Ovary (tissue), 7 donors: ENCODE measurements at regions not wholly inside any gene's neighbourhood (a gene's known extent, or its start where the extent isn't known, plus 50 kb on each side); places are given as distances from the start of the nearest gene placed in this dataset.

Source experiments
- DNase-seq, 5 donors: peaks; one replicate each; pipeline ENCODE4 v3.0.0-alpha.2; 2019 to 2020
- H3K27ac ChIP-seq, 2 donors: fragments of 200-600 bp; one replicate each; pipeline versions ENCODE4 v1.5.1 to v1.8.0; 2019 to 2022
- H3K27me3 ChIP-seq: fragments of 200-600 bp; one replicate; pipeline ENCODE4 v1.8.0; 2022
- H3K36me3 ChIP-seq: fragments of 200-600 bp; sonication (generic); one replicate; pipeline ENCODE4 v1.5.1; 2019
- H3K4me1 ChIP-seq: one replicate; pipeline ENCODE4 v1.8.1; 2013; ENCODE audit warnings: mild to moderate bottlenecking, moderate library complexity; ENCODE audit not compliant: insufficient read depth
- H3K4me3 ChIP-seq: fragments of 200-600 bp; sonication (generic); one replicate; pipeline ENCODE4 v1.5.1; 2017
- H3K9me3 ChIP-seq, 2 donors: fragments of 200-600 bp in 1 of 2; sonication (generic) in 1 of 2; one replicate each; pipeline versions ENCODE4 v1.5.1 to v1.8.1; 2013 to 2019; ENCODE audit warnings: mild to moderate bottlenecking in 1 of 2, moderate library complexity in 1 of 2
- EP300 ChIP-seq: sonication (generic); formaldehyde crosslinking; IDR thresholded peaks from one replicate; pipeline ENCODE4 v1.6.1; 2017; ENCODE audit warnings: antibody characterized with exemption
- POLR2A ChIP-seq: fragments of 450-650 bp; IDR thresholded peaks from one replicate; pipeline ENCODE4 v1.6.1; 2017; ENCODE audit warnings: antibody characterized with exemption, mild to moderate bottlenecking, moderate library complexity
- WGBS, 3 donors: extraction: QIAGEN DNeasy Blood & Tissue Kit in 1 of 3; methylation state at CpG; one replicate each; pipeline versions ENCODE4 v1.1.5 to v1.1.7; 2013 to 2017; 5-methylcytosine and 5-hydroxymethylcytosine counted together
- intact Hi-C, 4 donors: fragments of 100-400 bp; cut with DNase I; formaldehyde crosslinking; loops; one replicate each; pipeline versions ENCODE4 v1.11.0 to v1.15.1; 2022 to 2023
- TF ChIP-seq, protein P1 (sequence below), 3 donors: fragments of 450-650 bp in 2 of 3; fragments of 200-600 bp in 1 of 3; IDR thresholded peaks; one replicate each; pipeline versions ENCODE4 v1.5.1 to v1.8.0; 2016 to 2022; ENCODE audit warnings: antibody characterized with exemption in 3 of 3, mild to moderate bottlenecking in 1 of 3
- donor health status: DM: no; HTN: no; CAD: no; lungs with moderate emphysema.
- donor health status: DM: no; HTN: no; CAD: no.
- donor health status: Bipolar disorder and iron deficiency.
- donor health status: DM: no; HTN: no; CAD: no.
- donor health status: DM: yes; HTN: yes; CAD: no.

DNA sequence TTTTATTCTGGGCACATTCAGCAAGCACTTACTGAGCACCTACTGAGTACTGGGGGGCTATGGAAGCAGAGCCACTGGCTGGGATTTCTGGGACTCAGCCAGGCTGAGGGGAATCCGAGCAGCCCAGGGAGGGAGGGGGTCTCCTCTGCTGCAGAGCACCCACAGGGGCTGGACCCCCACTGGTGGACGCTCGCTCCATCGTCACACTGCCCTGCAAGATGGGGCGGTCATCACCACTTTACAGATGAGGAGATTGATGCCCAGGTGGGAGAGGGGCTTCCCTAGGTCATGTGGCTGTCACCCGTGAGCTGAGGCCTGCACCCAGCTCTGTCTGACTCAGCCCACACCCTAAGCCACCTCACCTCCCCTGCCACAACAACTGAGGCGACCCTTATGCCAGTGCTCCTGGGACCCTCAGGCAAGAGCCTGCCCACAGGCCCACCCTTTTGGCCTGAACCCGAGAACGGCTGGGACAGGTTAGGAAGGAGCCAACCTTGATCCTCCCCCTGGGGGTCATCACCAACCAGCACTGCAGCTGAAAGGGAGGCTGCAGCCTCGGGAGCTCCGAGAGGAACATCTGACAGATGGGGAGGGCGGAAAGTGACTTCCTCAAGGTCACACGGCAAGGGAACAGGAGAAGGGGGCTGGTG, 74.4 kb downstream of the SERPINA3 start:
- DNase-seq: no peak
- H3K36me3 ChIP-seq: no peaks in the 10 kb centered on the region
- no peak overlapping the region for H3K4me3 ChIP-seq
- intact Hi-C loops: loop anchor here (5.0 to 10.0 kb wide), 3 partner anchors 142 to 748 kb away; no protein-coding TSS in a partner anchor
- no peak overlapping the region for H3K27ac ChIP-seq
- H3K9me3 ChIP-seq: no peaks in the 10 kb centered on the region
- no peak for TF ChIP-seq EP300
- no peaks in the 10 kb centered on the region for H3K27me3 ChIP-seq
- no peaks in the 10 kb centered on the region for H3K4me1 ChIP-seq
- 80 to 87% (median 83%) methylated on average over 13 of the region's 13 CpGs for WGBS, 3 donors

DNA sequence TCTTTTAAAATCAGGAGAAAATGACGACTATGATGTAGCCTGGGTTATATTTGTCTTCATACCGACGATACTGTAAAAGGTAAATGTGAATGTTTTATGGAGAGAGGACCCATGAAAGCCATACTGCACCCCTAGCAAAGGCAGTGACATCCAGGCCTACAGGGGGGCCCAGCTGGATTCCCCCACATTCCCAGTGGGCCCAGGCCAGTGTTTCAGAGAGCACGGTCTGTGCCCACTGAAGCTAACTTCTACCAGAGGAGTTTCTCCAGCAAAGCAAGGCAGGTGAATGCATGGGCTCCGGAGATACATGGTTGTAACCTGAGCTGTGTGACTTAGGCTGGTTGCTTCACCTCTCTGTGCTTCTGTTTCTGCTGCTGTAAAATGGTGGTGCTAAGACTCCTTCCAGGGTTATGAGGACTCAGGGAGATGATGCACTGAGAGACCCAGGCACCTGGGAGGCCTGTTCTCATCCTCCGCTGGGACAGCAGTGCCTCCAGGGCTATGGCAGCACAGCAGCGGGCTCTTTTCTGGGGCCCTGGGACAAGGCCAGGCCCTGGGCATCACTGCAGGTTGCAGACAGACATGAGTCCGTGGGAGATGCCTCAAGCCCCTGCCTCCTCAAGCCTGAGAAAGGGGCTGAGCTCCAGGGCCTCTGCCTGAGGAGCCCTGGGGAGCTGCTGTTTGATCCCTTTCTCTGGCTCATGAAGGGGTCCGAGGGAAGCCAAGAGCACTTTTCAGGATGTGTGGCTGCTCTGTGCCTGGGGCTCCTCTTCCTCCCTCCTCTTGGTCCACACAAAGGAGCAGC, 73.7 kb downstream of the SERPINA3 start:
- no peaks in the 10 kb centered on the region for H3K27me3 ChIP-seq
- H3K27ac ChIP-seq: no peak overlapping the region
- intact Hi-C loops: loop anchor here (5.0 to 10.0 kb wide), 3 partner anchors 141 to 749 kb away; no protein-coding TSS in a partner anchor
- WGBS, 3 donors: 84 to 90% (median 89%) methylated on average over 9 of the region's 9 CpGs
- H3K36me3 ChIP-seq: no peaks in the 10 kb centered on the region
- no peaks in the 10 kb centered on the region for H3K9me3 ChIP-seq
- H3K4me3 ChIP-seq: no peak overlapping the region
- DNase-seq: no peak
- TF ChIP-seq POLR2A: no peak
- TF ChIP-seq EP300: no peak
- TF ChIP-seq, protein P1, sequence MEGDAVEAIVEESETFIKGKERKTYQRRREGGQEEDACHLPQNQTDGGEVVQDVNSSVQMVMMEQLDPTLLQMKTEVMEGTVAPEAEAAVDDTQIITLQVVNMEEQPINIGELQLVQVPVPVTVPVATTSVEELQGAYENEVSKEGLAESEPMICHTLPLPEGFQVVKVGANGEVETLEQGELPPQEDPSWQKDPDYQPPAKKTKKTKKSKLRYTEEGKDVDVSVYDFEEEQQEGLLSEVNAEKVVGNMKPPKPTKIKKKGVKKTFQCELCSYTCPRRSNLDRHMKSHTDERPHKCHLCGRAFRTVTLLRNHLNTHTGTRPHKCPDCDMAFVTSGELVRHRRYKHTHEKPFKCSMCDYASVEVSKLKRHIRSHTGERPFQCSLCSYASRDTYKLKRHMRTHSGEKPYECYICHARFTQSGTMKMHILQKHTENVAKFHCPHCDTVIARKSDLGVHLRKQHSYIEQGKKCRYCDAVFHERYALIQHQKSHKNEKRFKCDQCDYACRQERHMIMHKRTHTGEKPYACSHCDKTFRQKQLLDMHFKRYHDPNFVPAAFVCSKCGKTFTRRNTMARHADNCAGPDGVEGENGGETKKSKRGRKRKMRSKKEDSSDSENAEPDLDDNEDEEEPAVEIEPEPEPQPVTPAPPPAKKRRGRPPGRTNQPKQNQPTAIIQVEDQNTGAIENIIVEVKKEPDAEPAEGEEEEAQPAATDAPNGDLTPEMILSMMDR (IDR thresholded peaks at IDR 0.05): no peak
- H3K4me1 ChIP-seq: no peaks in the 10 kb centered on the region

DNA sequence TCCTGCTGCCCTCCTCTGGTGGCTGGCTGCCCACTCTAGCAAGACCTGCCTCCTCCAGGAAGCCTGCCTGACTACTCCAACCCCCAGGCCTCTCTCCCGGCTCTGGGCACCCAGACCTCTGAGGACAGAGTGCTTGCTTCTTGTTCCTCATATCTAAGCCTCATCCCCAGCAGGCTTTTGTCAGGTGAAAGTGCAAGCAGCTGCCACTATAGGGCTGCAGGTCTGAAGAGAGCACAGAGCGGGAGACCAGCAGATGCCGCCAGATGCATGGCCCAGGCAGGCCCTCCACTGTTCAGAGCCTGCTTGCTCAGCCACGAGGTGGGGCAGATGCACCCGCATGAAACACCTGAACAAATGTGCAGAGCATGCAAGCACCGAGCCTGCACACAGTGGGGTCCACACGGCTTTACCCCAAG, 73.0 kb downstream of the SERPINA3 start:
- Histone ChIP-seq H3K4me3 (no peak overlapping the region), H3K27ac (no peak overlapping the region), H3K9me3 (no peaks in the 10 kb centered on the region), H3K36me3 (no peaks in the 10 kb centered on the region), H3K27me3 (no peaks in the 10 kb centered on the region), H3K4me1 (no peaks in the 10 kb centered on the region)
- 75 to 81% (median 80%) methylated on average over 7 of the region's 7 CpGs for WGBS, 3 donors
- intact Hi-C loops: loop anchor here (5.0 to 10.0 kb wide), 3 partner anchors 140 to 750 kb away; no protein-coding TSS in a partner anchor
- TF ChIP-seq EP300 (no peak), POLR2A (no peak)
- TF ChIP-seq, protein P1 (IDR thresholded peaks at IDR 0.05): no peak
- no peak for DNase-seq

DNA sequence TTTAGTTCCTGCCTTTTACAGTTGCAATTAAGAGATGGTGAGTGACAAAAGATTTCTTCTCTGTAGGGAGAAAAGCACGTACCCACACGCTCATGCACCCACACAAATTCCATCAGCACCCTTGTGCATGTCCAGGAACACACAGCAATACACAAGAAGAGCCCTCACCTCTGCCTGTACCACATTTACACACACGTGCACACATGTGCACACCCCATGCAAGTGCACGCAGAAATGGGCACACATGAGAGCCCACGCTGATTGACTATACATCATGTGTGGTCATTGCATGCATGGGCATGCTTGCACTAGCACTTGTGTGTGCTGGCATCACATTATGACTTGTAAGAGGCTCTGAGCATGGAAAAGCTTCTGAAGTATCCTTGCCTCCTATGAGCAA, 70.5 kb downstream of the SERPINA3 start:
- H3K9me3 ChIP-seq: no peaks in the 10 kb centered on the region
- DNase-seq: no peak
- TF ChIP-seq POLR2A (no peak), EP300 (no peak)
- TF ChIP-seq, protein P1 (IDR thresholded peaks at IDR 0.05): no peak
- no peaks in the 10 kb centered on the region for H3K36me3 ChIP-seq
- no peak overlapping the region for H3K27ac ChIP-seq
- no peaks in the 10 kb centered on the region for H3K27me3 ChIP-seq
- 85 to 89% (median 87%) methylated on average over 5 of the region's 5 CpGs for WGBS, 3 donors
- H3K4me1 ChIP-seq: no peaks in the 10 kb centered on the region
- intact Hi-C loops: loop anchor here in 2 of 4 donors (5.0 to 10.0 kb wide), 3 partner anchors 138 to 752 kb away; no protein-coding TSS in a partner anchor
- H3K4me3 ChIP-seq: no peak overlapping the region
